Esophagus squamous epithelium (tissue), 4 donors: ENCODE measurements at regions not wholly inside any gene's neighbourhood (a gene's known extent, or its start where the extent isn't known, plus 50 kb on each side); places are given as distances from the start of the nearest gene placed in this dataset.

Source experiments
- CTCF ChIP-seq, 6 experiments: fragments of 450-650 bp in 4 of 6; fragments of 200-600 bp in 2 of 6; sonication (generic) in 2 of 6; IDR thresholded peaks; one replicate each; pipeline ENCODE4 v1.5.1; 2016 to 2019; ENCODE audit warnings: antibody characterized with exemption in 6 of 6, mild to moderate bottlenecking in 4 of 6, moderate library complexity in 4 of 6
- POLR2A ChIP-seq, 4 donors: fragments of 450-650 bp; IDR thresholded peaks; one replicate each; pipeline ENCODE4 v1.6.1; 2017; ENCODE audit warnings: antibody characterized with exemption in 4 of 4, mild to moderate bottlenecking in 4 of 4, moderate library complexity in 3 of 4

- TF ChIP-seq CTCF (IDR thresholded peaks at IDR 0.05) = peak in 5 of 6 experiments; percentile 20 to 49 (median 42)
- no peak for TF ChIP-seq POLR2A (IDR thresholded peaks at IDR 0.05)
These were observed 411.7 kb downstream of the DSEL start for GRCh38 chr18:67104700-67105284.
